Stimulated activated naive CD8-positive, alpha-beta T cell treated with anti-CD3 and anti-CD28 coated beads, Interleukin-15, amount 100 ng/mL, for 72 hours (primary cell): ENCODE measurements at regions not wholly inside any gene's neighbourhood (a gene's known extent, or its start where the extent isn't known, plus 50 kb on each side); places are given as distances from the start of the nearest gene placed in this dataset.

Experiments used
- ATAC-seq: fragments of 150-1000 bp; cut with Tn5 transposase; 2 replicates; pipeline ENCODE4 v1.10.0; 2021; ENCODE audit warnings: mild to moderate bottlenecking, moderate library complexity
- DNase-seq, 2 donors: peaks; one replicate each; pipeline ENCODE4 v3.0.0; 2021 to 2022
- H3K27ac Mint-ChIP-seq, 2 donors: one replicate each; pipeline ENCODE4 v1.8.0; 2022; ENCODE audit warnings: mild to moderate bottlenecking in 2 of 2, mixed read lengths in 2 of 2, moderate library complexity in 2 of 2
- H3K27me3 Mint-ChIP-seq: one replicate; pipeline ENCODE4 v1.8.0; 2022; ENCODE audit warnings: mixed read lengths
- H3K4me1 Mint-ChIP-seq: one replicate; pipeline ENCODE4 v1.8.0; 2022; ENCODE audit warnings: mild to moderate bottlenecking, mixed read lengths
- H3K4me3 Mint-ChIP-seq, 2 donors: one replicate each; pipeline ENCODE4 v1.8.0; 2022; ENCODE audit warnings: mild to moderate bottlenecking in 2 of 2, mixed read lengths in 2 of 2, moderate library complexity in 1 of 2
- H3K9me3 Mint-ChIP-seq, 2 donors: one replicate each; pipeline ENCODE4 v1.8.0; 2022; ENCODE audit warnings: mixed read lengths in 2 of 2

DNA sequence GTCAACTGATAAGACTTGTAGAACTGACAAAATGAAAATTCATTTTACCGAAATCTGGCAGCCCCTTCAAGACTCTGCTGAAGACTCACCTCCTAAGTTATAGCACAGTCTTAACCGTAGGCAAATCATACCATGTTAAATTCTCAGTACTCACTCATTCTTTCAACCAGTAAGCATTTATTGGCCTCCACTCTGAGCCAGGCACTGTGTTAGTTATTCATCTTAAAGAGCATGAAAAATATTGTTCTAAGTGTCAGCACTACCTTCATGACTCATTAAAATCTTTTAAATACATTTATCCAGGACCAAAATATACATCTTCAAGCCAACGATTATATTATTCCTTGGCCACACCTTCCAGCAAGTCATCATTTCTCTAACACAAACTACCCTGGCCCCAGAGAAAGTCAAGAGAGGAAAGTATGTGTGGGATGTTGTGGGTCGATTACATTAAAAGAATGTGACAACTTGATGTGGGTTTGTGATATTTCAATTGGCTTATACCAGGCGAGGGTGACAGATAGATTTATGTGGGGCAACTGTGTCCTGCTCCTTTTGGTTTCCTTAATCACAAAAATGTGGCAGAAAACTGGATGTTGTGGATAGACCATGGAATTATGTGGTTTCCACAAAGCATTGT, 55.0 kb downstream of the TMEM30B start:
- Mint-ChIP-seq H3K9me3 (no peaks in the 10 kb centered on the region), H3K27ac (no peak overlapping the region), H3K4me3 (no peak overlapping the region), H3K27me3 (peaks cover 60% of the 10 kb centered on the region), H3K4me1 (no peaks in the 10 kb centered on the region)
- DNase-seq (no peak), ATAC-seq (no peak)

DNA sequence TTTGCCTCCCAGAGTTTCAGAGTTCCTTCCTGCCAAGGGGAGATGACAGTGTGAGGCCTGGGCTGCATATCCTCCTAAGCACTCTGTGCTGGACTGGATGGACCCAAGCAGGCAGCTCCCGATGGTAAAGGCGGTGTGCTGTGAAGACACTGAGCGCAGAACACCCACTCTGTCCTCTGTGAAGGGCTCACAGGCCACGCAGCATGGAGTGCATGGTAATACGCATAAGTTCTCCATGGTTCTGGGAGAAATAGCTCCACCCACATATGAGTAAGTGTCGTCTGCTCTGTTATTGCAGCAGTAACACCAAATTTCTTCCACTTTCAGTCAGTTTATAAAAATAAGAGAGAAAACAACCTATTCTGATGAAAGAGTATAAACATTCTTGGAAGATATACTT, 55.8 kb downstream of the TMEM30B start:
- ATAC-seq = no peak
- peaks cover 61% of the 10 kb centered on the region for H3K27me3 Mint-ChIP-seq
- DNase-seq = no peak
- H3K27ac Mint-ChIP-seq = no peak overlapping the region
- H3K4me3 Mint-ChIP-seq = no peak overlapping the region
- no peaks in the 10 kb centered on the region for H3K4me1 Mint-ChIP-seq
- H3K9me3 Mint-ChIP-seq = no peaks in the 10 kb centered on the region

DNA sequence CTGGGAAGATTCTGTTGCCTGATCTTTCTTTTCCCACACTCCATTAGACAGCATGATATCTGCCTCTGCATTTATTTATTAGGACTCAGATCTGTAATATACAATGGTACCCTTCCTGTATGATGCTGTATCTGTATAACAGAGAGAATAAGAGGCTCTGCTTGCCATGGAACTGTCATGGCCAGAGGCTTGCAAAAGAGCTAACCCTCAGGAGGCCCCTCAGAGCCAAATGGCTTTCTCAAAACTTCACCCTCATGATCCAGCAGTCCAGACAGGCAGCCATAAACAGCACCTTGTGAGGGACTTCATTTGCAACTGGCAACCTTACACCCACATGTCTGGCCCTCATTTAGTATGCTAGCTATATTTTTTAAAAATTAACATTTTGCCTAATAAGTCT, 57.6 kb downstream of the TMEM30B start:
- no peak overlapping the region for H3K4me3 Mint-ChIP-seq
- DNase-seq (no peak), ATAC-seq (no peak)
- H3K9me3 Mint-ChIP-seq = no peaks in the 10 kb centered on the region
- H3K4me1 Mint-ChIP-seq = no peaks in the 10 kb centered on the region
- no peak overlapping the region for H3K27ac Mint-ChIP-seq
- peaks cover 66% of the 10 kb centered on the region for H3K27me3 Mint-ChIP-seq

DNA sequence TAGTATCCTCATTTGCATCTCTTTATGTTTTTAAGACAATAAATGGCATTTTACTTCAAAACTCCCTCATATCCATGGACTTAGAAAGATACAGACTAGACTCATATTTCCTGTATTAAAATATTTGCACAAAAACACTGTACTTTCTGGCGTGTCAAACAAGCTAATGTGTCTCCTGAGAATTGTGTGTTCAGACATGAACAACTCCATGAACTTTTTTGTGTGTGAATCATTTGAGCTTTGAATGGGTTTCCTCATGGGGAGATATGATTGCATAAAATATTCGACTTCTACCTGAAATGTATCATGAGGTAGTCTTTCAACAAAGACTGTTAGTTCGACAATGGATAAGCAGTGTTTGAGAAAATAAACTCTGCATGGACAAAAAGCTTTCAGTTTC, 58.8 kb downstream of the TMEM30B start:
- H3K4me3 Mint-ChIP-seq = no peak overlapping the region
- no peak for DNase-seq
- ATAC-seq = no peak
- no peaks in the 10 kb centered on the region for H3K9me3 Mint-ChIP-seq
- no peaks in the 10 kb centered on the region for H3K4me1 Mint-ChIP-seq
- peaks cover 78% of the 10 kb centered on the region for H3K27me3 Mint-ChIP-seq
- H3K27ac Mint-ChIP-seq = no peak overlapping the region

DNA sequence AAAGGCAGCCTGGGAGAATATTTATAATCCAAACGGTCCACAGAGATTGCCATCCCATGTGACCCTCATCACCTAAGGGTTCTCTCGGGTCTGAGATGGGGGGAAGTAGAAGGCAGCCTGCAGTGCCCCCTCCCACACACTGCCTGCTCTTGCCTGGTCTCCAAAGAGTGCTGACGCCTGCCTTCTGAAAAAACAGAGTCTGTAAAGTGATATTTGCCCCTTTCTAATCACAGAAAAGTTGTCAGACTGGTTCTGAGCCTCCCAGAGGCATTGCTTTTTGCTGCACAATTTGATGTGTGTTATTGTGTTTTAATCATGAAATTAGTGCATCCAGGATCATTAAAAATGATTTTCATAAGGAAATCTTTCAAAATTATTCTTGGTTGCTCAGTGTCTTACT, 59.2 kb downstream of the TMEM30B start:
- no peak overlapping the region for H3K4me3 Mint-ChIP-seq
- no peaks in the 10 kb centered on the region for H3K9me3 Mint-ChIP-seq
- H3K27ac Mint-ChIP-seq = no peak overlapping the region
- DNase-seq = no peak
- H3K27me3 Mint-ChIP-seq = peaks cover 74% of the 10 kb centered on the region
- ATAC-seq = no peak
- H3K4me1 Mint-ChIP-seq = no peaks in the 10 kb centered on the region

DNA sequence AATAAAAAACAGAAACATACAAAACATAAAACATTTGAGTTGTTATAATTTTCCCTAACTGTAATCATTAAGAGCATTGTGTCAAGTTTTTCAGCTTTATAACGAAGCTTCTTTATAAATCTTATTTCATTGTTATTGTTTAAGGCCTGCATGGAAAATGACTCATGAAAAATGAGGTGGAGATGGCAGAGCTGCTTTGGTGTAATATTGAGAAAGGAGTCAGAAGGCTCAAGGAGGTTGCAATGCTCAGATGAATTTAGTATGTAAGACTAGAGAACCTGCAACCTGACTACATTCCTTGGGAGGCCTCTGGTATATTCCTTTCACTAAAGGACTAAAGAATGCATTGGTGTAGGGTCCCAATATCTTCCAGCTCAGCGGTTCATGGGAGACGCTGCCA, 61.5 kb downstream of the TMEM30B start:
- H3K27me3 Mint-ChIP-seq = peaks cover 62% of the 10 kb centered on the region
- no peak for DNase-seq
- H3K9me3 Mint-ChIP-seq = no peaks in the 10 kb centered on the region
- H3K4me3 Mint-ChIP-seq = no peak overlapping the region
- H3K27ac Mint-ChIP-seq = no peak overlapping the region
- no peak for ATAC-seq
- no peaks in the 10 kb centered on the region for H3K4me1 Mint-ChIP-seq

DNA sequence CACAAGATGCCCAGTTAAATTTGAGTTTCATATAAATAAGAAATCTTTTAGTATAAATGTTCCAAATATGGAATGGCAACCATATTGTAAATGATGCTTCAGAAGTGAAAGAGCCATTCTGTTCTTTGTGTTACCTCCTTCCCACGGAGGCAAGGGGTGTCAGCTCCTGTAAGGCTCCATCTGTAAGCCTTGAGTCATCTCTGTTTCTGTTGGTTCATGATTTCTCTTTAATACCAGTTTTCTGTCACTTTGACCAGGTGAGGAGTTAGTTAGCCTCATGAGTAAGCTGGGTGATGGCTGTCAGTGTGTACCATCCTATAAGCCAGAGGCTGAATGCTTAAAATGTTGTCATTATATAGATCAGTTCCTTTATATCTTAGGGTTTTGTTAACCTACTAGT, 61.9 kb downstream of the TMEM30B start:
- DNase-seq (no peak), ATAC-seq (no peak)
- no peak overlapping the region for H3K27ac Mint-ChIP-seq
- peaks cover 62% of the 10 kb centered on the region for H3K27me3 Mint-ChIP-seq
- no peaks in the 10 kb centered on the region for H3K9me3 Mint-ChIP-seq
- no peak overlapping the region for H3K4me3 Mint-ChIP-seq
- peaks cover under 1% of the 10 kb centered on the region for H3K4me1 Mint-ChIP-seq

DNA sequence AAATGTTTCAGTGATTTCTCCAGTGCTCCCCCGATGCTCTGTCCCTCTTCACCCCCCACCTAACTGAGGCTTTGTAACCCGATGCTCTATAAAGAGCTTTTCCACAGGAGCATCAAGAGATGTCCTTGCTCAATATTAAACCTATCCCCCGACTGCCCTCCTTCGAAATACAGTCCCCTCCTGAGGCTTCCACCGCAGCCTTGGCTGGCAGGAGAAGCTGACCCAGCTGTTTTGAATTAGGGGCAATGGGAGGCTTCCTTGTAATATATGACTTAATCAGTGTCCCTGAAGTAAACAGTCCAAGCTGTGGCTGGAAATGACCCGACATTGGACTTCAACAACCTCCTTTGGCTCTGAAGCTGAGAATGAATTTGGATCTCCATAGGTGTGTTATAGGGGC, 62.4 kb downstream of the TMEM30B start:
- H3K27ac Mint-ChIP-seq = no peak overlapping the region
- DNase-seq (no peak), ATAC-seq (no peak)
- H3K4me1 Mint-ChIP-seq = peaks cover 6% of the 10 kb centered on the region
- no peaks in the 10 kb centered on the region for H3K9me3 Mint-ChIP-seq
- H3K27me3 Mint-ChIP-seq = peaks cover 65% of the 10 kb centered on the region
- H3K4me3 Mint-ChIP-seq = no peak overlapping the region

DNA sequence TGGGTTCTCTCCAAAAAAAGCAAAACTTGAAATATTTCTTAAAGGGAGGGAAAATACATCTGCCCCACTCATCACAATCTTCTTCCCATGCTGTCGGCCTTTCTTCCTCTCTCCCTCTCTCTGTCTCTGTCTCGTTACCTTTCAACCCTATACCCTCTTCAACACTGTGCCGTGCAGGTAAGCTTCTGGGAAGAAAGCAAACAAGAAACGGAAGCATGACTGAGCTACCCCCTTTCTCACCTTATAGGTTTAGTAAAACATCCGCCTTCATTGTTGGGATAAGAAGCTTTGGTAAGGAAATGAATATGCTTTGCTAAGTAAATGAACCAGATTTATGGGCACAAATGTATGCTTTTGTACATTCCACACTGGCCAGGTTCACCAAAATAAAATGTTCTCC, 63.0 kb downstream of the TMEM30B start:
- Mint-ChIP-seq H3K4me3 (no peak overlapping the region), H3K27me3 (peaks cover 61% of the 10 kb centered on the region), H3K9me3 (no peaks in the 10 kb centered on the region), H3K4me1 (peaks cover 6% of the 10 kb centered on the region), H3K27ac (peak overlapping the region in 1 of 2 donors; percentile 1)
- DNase-seq (no peak), ATAC-seq (no peak)

DNA sequence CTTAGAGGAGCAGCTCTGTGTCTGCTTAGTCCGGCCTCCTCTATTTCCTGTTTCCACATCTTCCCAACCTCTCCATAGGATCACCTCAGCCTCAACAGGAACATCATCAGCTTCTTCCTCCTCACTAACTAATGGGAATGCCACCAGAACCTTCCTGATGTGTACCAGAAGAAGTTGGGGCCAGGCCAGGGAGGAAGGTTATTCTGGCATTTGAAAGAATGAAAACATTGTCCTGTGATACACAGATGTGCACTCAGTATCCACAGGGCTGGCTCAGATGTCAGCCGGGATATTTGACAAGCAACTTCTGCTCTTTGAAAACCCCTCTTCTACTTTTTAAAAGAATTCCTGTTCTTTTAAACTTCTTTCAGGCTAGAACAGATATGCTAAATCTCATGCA, 63.6 kb downstream of the TMEM30B start:
- Mint-ChIP-seq H3K9me3 (no peaks in the 10 kb centered on the region), H3K4me1 (peaks cover 6% of the 10 kb centered on the region), H3K4me3 (no peak overlapping the region), H3K27ac (no peak overlapping the region), H3K27me3 (peaks cover 61% of the 10 kb centered on the region)
- no peak for ATAC-seq
- DNase-seq = no peak

DNA sequence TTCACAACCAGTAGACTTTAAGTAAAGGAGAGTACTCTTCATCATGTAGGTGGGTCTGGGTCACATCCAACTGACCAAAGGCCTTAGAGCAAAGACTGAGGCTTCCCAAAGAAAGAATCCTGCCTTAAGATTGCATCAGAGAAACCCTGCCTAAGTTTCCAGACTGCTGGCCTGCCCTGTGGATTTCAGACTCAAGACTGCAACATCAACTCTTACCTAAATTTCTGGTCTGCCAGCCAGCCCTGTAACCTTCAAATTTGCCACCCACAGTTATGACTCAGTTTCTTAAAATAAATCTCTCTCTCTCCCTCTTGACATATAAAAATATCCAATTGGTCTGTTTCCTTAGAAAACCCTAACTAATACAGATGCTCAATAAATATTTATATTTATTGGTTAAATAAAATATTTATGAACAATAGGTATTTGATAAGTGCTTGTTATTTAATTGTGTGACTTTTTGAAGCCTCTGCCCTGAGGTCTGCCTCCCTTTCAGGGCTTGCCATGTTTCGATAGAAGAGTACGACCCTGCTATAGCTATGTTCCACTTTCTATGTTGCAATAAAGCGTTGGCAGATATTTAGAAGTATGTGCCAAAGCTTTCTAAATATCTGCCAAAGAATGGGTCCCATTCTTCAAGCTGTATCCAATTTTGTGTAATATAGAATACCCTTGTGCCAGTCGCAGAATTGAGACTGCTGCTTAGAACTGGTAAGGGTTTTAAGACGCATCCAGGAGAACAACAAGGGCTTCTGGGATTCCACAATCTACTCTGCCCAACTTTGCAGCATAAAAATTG, 65.7 kb downstream of the TMEM30B start:
- H3K27me3 Mint-ChIP-seq = peaks cover 62% of the 10 kb centered on the region
- H3K9me3 Mint-ChIP-seq = no peaks in the 10 kb centered on the region
- H3K27ac Mint-ChIP-seq = no peak overlapping the region
- peaks cover 6% of the 10 kb centered on the region for H3K4me1 Mint-ChIP-seq
- no peak overlapping the region for H3K4me3 Mint-ChIP-seq
- no peak for ATAC-seq
- DNase-seq = no peak

DNA sequence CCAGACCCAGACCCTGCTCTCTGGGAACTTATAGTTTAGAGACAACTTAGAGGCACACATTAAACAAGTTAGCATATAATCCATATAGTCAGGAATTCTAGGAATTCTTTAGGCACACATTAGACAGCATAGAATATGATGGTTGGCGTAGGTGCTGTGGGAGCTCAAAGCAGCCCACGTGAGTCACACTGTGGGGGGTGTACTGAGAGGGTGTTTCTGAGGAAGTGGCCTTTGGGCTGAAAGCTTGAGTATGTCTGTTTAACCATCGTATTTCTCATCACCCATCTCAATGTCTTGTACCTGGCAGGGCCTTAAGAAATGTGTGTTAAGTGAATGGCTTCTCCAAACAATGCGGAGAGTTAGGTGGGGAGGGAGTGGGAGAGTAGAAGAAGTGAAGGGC, 67.2 kb downstream of the TMEM30B start:
- Mint-ChIP-seq H3K4me1 (peaks cover 6% of the 10 kb centered on the region), H3K9me3 (no peaks in the 10 kb centered on the region), H3K27ac (no peak overlapping the region), H3K27me3 (peaks cover 53% of the 10 kb centered on the region), H3K4me3 (no peak overlapping the region)
- ATAC-seq = no peak
- no peak for DNase-seq

DNA sequence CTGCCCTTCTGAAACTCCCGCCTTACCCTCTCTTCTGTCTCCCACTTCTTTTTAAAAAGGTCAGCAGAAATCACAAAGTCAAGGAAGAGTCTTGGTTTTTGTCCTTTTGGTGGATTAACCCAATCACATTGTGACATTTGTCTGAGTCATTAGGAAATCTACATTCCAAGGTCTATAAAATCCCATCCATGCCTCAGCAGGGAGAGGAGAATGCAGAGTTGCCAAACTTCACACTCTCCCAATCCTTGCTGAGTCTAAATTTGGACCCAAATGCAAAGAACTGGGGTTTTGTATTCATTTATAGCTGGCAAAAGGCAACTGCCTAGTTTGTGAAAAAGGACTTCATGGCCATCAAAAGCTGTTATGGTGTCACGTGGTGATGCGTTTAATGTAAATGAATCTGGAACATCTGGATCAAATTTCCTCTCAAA, 67.9 kb downstream of the TMEM30B start:
- Mint-ChIP-seq H3K9me3 (no peaks in the 10 kb centered on the region), H3K4me1 (peaks cover 6% of the 10 kb centered on the region), H3K4me3 (no peak overlapping the region), H3K27ac (no peak overlapping the region), H3K27me3 (peaks cover 46% of the 10 kb centered on the region)
- DNase-seq = no peak
- ATAC-seq = no peak

DNA sequence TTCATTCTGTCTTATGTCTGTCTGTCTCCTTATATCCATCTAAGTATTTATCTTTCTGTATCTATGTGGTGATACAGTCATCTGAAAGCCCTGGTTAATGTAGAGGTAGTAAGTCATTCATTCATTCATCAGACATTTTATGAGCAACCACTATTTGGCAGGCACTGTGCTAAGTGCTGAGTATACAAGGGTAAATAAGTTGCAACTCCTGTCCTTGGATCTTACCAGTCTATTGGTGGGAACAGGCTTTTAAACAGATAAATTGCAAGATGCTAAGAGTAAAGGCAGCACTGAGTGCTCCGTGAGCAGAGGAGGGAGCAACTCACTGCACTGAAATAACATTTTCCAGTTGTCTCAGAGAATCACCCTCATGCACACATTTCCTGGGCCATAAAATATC, 68.6 kb downstream of the TMEM30B start:
- Mint-ChIP-seq H3K27me3 (peaks cover 39% of the 10 kb centered on the region), H3K27ac (no peak overlapping the region), H3K4me3 (no peak overlapping the region), H3K4me1 (peaks cover 6% of the 10 kb centered on the region), H3K9me3 (no peaks in the 10 kb centered on the region)
- no peak for ATAC-seq
- DNase-seq = no peak

DNA sequence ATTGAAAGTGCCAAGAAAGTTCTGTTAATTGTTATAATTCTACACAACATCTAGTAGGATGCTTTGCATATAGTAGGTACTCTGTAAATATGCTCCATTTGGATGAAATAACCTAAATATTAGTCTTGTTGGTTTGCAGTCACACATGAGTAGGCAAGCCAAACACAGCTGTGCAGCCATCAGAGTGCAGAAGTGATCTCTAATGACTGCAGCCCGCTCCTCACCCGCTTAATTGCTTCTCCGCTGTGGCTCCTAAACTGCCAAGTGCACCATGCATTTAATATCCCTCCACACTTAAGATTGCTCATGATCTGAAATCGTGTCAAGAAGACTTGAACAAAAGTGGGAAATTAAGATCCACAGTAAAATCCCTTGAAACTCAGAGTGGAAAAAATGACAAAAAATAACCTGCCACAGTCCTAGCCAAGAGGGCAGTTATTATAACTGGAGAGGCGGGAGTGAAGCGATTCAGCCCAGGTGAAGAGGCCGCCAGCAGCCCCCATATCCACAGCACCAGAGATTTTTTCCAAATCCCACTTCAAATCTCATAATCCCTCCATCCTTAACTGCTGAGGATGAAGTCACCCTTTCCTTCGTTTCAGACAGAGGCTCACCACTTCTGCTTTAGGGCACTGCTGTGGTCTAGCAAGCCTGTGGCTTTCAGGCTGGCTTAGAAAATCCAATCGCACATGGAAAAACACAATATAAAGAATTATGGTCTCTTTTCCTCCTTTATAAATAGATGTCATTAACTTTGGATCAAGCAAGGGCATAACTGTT, 69.5 kb downstream of the TMEM30B start:
- no peak overlapping the region for H3K4me3 Mint-ChIP-seq
- peaks cover 6% of the 10 kb centered on the region for H3K4me1 Mint-ChIP-seq
- H3K27ac Mint-ChIP-seq = no peak overlapping the region
- H3K9me3 Mint-ChIP-seq = no peaks in the 10 kb centered on the region
- ATAC-seq = no peak
- peaks cover 38% of the 10 kb centered on the region for H3K27me3 Mint-ChIP-seq
- DNase-seq = no peak

DNA sequence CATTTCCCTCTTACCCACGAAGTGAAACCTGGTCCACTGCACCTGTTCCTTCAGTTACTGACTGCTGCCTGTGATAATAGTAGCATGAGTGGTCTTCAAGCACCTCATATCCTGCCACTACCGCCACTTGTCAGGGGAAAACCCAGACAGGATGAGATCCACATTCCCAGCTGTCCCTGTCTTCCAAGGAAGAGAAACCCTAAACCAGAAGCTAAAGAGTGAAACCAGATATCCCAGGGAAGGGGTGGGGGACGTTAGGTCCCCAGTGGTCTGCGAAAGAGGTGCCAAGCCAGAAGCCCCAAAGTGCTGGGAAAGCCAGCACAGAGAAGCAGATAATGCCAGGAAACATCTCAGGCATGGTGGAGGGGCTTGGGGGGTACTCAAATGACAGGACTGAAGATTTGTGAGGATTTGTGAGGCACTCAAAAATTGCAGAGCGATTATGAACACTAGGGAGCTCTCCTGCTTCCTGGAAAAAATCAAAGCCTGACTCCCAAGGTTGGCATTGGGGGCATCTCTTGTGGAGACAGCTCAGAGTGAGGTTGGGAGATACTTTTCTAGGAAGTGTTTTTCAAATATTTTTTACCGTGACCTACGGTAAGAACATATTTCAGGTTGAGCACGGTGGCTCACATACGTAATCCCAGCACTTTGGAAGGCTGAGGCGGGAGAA, 77.9 kb downstream of the TMEM30B start:
- H3K27me3 Mint-ChIP-seq = peaks cover 38% of the 10 kb centered on the region
- ATAC-seq (no peak), DNase-seq (no peak)
- H3K9me3 Mint-ChIP-seq = no peaks in the 10 kb centered on the region
- no peak overlapping the region for H3K27ac Mint-ChIP-seq
- H3K4me3 Mint-ChIP-seq = no peak overlapping the region
- H3K4me1 Mint-ChIP-seq = no peaks in the 10 kb centered on the region
